Brain microvascular endothelial cell (primary cell): ENCODE measurements at regions not wholly inside any gene's neighbourhood (a gene's known extent, or its start where the extent isn't known, plus 50 kb on each side); places are given as distances from the start of the nearest gene placed in this dataset.

ENCODE experiments used
- DNase-seq: peaks from one replicate; pipeline ENCODE4 v3.0.0-alpha.2; 2020
- H3K27ac ChIP-seq: fragments of 250-450 bp; sonication (Bioruptor Pico); 2 replicates; pipeline ENCODE4 v1.5.1; 2020; ENCODE audit warnings: mild to moderate bottlenecking, moderate library complexity
- H3K27me3 ChIP-seq: fragments of 250-450 bp; sonication (Bioruptor Pico); replicated peaks from 2 replicates; pipeline ENCODE4 v1.5.1; 2020; ENCODE audit warnings: mild to moderate bottlenecking
- H3K36me3 ChIP-seq: fragments of 250-450 bp; sonication (Bioruptor Pico); replicated peaks from 2 replicates; pipeline ENCODE4 v1.5.1; 2020; ENCODE audit warnings: mild to moderate bottlenecking
- H3K4me3 ChIP-seq: 2 replicates; pipeline ENCODE4 v1.5.1; 2011; ENCODE audit warnings: low read depth, mild to moderate bottlenecking, control low read depth, low read length, moderate library complexity
- in situ Hi-C: cut with HindIII; loops from 2 replicates; pipeline ENCODE4 v1.10.0; 2017; ENCODE audit warnings: low sequenced_read_pairs, low pct_ligation_motif_present
- TF ChIP-seq, protein P1 (sequence below): IDR thresholded peaks from 2 replicates; pipeline ENCODE4 v1.5.1; 2011; ENCODE audit warnings: low read depth, mild to moderate bottlenecking, moderate library complexity, low read length, control low read depth, inconsistent platforms; ENCODE audit errors: missing control alignments

DNA sequence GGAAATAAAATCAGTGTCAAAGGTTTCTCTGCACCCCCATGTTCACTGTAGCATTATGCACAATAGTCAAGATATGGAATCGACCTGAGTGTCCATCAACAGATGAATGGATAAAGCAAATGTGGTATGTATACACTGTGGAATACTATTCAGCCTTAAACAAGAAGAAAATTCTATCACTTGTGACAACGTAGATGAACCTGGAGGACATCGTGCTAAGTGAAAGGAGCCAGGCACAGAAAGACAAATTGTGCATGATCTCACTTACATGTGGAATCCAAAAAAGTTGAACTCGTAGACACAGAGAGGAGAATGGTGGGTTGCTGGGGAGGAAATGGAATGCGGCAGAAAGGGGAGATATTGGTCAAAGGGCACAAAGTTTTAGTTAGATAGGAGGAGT lies 136.3 kb upstream of the ESR1 start:
- no peaks in the 10 kb centered on the region for H3K27me3 ChIP-seq
- TF ChIP-seq, protein P1, sequence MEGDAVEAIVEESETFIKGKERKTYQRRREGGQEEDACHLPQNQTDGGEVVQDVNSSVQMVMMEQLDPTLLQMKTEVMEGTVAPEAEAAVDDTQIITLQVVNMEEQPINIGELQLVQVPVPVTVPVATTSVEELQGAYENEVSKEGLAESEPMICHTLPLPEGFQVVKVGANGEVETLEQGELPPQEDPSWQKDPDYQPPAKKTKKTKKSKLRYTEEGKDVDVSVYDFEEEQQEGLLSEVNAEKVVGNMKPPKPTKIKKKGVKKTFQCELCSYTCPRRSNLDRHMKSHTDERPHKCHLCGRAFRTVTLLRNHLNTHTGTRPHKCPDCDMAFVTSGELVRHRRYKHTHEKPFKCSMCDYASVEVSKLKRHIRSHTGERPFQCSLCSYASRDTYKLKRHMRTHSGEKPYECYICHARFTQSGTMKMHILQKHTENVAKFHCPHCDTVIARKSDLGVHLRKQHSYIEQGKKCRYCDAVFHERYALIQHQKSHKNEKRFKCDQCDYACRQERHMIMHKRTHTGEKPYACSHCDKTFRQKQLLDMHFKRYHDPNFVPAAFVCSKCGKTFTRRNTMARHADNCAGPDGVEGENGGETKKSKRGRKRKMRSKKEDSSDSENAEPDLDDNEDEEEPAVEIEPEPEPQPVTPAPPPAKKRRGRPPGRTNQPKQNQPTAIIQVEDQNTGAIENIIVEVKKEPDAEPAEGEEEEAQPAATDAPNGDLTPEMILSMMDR, result no peak
- no peak for DNase-seq
- H3K27ac ChIP-seq, result no peak overlapping the region
- in situ Hi-C loops, result no loop called here
- no peaks in the 10 kb centered on the region for H3K36me3 ChIP-seq
- no peak overlapping the region for H3K4me3 ChIP-seq

DNA sequence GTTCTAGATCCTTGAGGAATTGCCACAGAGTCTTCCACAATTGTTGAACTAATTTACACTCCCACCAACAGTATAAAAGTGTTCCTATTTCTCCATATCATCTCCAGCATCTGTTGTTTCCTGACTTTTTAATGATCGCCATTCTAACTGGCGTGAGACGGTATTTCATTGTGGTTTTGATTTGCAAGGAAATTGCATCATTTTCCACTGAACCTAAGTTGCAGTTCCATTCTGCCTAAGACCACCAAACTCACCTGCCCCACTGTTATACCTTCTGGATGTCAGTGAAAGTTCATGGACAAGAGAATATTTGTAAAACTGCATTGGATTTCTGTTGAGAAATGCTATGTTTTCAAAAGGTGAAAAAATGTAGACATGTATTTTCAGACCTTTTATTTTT lies 132.9 kb upstream of the ESR1 start:
- in situ Hi-C loops, result no loop called here
- no peaks in the 10 kb centered on the region for H3K27me3 ChIP-seq

GRCh38 chr6:151675746-151676459 lies 131.6 kb upstream of the ESR1 start:
- DNase-seq, result no peak
- H3K27me3 ChIP-seq, result no peaks in the 10 kb centered on the region
- TF ChIP-seq, protein P1, result peak; percentile 97
- H3K4me3 ChIP-seq, result no peak overlapping the region
- H3K36me3 ChIP-seq, result no peaks in the 10 kb centered on the region
- no peak overlapping the region for H3K27ac ChIP-seq
- in situ Hi-C loops, result no loop called here

More for the DNA sequence above, 132.9 kb upstream of the ESR1 start:
- H3K27ac ChIP-seq, result no peak overlapping the region
- H3K4me3 ChIP-seq, result no peak overlapping the region
- DNase-seq, result no peak
- TF ChIP-seq, protein P1, result no peak
- no peaks in the 10 kb centered on the region for H3K36me3 ChIP-seq

DNA sequence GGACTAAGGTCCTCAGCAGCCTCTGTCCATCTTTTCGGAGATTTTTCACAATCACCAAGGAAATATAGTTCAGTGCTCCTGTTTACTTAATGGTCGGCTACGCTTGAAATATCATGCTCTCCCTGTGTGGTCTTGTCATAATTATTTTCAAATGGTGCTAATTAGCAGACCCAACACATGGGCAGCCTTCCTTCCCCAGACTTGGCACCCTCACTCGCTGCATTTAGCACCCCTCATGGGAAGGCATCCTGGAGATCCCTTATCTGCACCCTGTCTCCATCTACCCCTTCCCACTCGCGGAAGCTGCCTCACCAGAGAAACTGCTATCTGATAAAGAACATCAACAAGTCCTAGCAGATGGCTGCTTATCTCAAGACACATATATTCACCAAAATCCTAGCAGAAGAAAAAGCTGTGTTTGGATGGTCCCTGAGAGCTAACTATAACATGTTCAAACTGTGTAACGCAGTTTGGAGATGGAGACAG lies 131.0 kb upstream of the ESR1 start:
- TF ChIP-seq, protein P1, result no peak
- in situ Hi-C loops, result no loop called here
- H3K27ac ChIP-seq, result no peak overlapping the region

DNA sequence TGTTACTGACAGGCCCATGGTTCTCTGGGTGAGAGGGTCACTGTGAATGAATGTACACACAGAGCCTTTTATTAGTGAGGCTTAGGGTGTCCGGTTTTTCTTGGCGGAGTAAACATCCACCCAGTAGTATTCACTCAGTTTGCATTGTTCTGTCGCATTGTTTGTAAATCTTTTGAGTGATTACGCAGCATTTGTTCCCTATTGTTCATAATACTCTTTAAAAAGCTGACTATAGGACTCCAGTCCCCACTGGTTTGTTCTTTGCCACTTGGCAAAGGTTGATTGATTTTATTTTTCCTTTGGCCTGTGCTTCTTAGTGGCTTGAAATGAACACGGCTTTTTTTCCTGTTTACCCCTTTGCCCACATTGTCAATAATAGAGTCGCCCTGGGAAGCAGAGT lies 130.1 kb upstream of the ESR1 start:
- Histone ChIP-seq H3K4me3 (no peak overlapping the region), H3K27me3 (no peaks in the 10 kb centered on the region), H3K36me3 (no peaks in the 10 kb centered on the region), H3K27ac (no peak overlapping the region)
- in situ Hi-C loops, result no loop called here
- TF ChIP-seq, protein P1, result no peak
- no peak for DNase-seq

More for the DNA sequence above, 131.0 kb upstream of the ESR1 start:
- Histone ChIP-seq H3K4me3 (no peak overlapping the region), H3K27me3 (no peaks in the 10 kb centered on the region), H3K36me3 (no peaks in the 10 kb centered on the region)
- DNase-seq, result no peak

- Histone ChIP-seq H3K36me3 (no peaks in the 10 kb centered on the region), H3K4me3 (no peak overlapping the region), H3K27ac (no peak overlapping the region), H3K27me3 (no peaks in the 10 kb centered on the region)
- TF ChIP-seq, protein P1, result no peak
- in situ Hi-C loops, result no loop called here
- DNase-seq, result peak; percentile 72
Measured at GRCh38 chr6:151679081-151679480, 128.4 kb upstream of the ESR1 start.
